B cell (primary cell): ENCODE measurements at regions not wholly inside any gene's neighbourhood (a gene's known extent, or its start where the extent isn't known, plus 50 kb on each side); places are given as distances from the start of the nearest gene placed in this dataset.

Source experiments
- ATAC-seq: fragments of 200-7000 bp; cut with Tn5 transposase; one replicate; pipeline ENCODE4 v1.10.0; 2021; ENCODE audit warnings: low read depth, mild to moderate bottlenecking, moderate number of reproducible peaks, moderate library complexity
- CTCF ChIA-PET: fragments of 350-600 bp; sonication (Branson Sonifier 250); formaldehyde crosslinking; loops from one replicate; lab custom pipeline; 2021; ENCODE audit warnings: antibody characterized with exemption, inconsistent platforms; lab: Charles Lee
- POLR2A ChIA-PET: fragments of 350-600 bp; sonication (Branson Sonifier 250); formaldehyde crosslinking; loops from one replicate; lab custom pipeline; 2021; ENCODE audit warnings: antibody characterized with exemption; lab: Charles Lee
- DNase-seq: peaks from one replicate; pipeline ENCODE4 v3.0.0; 2013
- H2AFZ ChIP-seq: 2 replicates; pipeline ENCODE4 v1.6.1; 2012; ENCODE audit warnings: mild to moderate bottlenecking, low read depth, low read length; ENCODE audit not compliant: insufficient read depth, poor library complexity, severe bottlenecking
- H3K27ac ChIP-seq, 2 donors: 1 replicate in 1 of 2; 2 replicates in 1 of 2; pipeline ENCODE4 v1.5.1; 2012 to 2013; ENCODE audit warnings: low read length in 2 of 2, mild to moderate bottlenecking in 2 of 2, moderate library complexity in 1 of 2
- H3K27me3 ChIP-seq, 4 experiments: fragments of 200-600 bp in 1 of 4; sonication (generic) in 1 of 4; replicated peaks in 1 of 4; 1 replicate in 2 of 4; 2 replicates in 2 of 4; pipeline versions ENCODE4 v1.6.1 to v1.7.0; 2013 to 2016; ENCODE audit warnings: low read length in 3 of 4, mild to moderate bottlenecking in 2 of 4, mixed read lengths in 1 of 4, moderate library complexity in 1 of 4; ENCODE audit not compliant: insufficient read depth in 4 of 4, control insufficient read depth in 3 of 4; ENCODE audit errors: control extremely low read depth in 1 of 4
- H3K36me3 ChIP-seq, 2 experiments: replicated peaks in 1 of 2; 1 replicate in 1 of 2; 2 replicates in 1 of 2; pipeline versions ENCODE4 v1.6.1 to v1.7.1; 2013; ENCODE audit warnings: low read length in 1 of 2; ENCODE audit not compliant: insufficient read depth in 2 of 2, control insufficient read depth in 1 of 2; ENCODE audit errors: control extremely low read depth in 1 of 2, extremely low read depth in 1 of 2
- H3K4me1 ChIP-seq, 2 donors: fragments of 200-600 bp in 1 of 2; sonication (generic) in 1 of 2; 1 replicate in 1 of 2; 2 replicates in 1 of 2; pipeline versions ENCODE4 v1.5.1 to v1.6.1; 2013 to 2017; ENCODE audit warnings: low read length in 2 of 2; ENCODE audit not compliant: control insufficient read depth in 2 of 2, insufficient read depth in 2 of 2
- H3K4me2 ChIP-seq: replicated peaks from 2 replicates; pipeline ENCODE3; 2012; ENCODE audit warnings: mild to moderate bottlenecking, low read depth, low read length; ENCODE audit not compliant: poor library complexity, severe bottlenecking
- H3K4me3 ChIP-seq, 5 experiments: fragments of 200-600 bp in 1 of 5; sonication (generic) in 1 of 5; 1 replicate in 3 of 5; 2 replicates in 2 of 5; pipeline versions ENCODE4 v1.5.1 to v1.7.0; 2011 to 2016; ENCODE audit warnings: low read length in 4 of 5, mild to moderate bottlenecking in 4 of 5, low read depth in 2 of 5, control low read depth in 1 of 5, moderate library complexity in 1 of 5; ENCODE audit not compliant: insufficient read depth in 1 of 5; ENCODE audit errors: control extremely low read depth in 1 of 5, extremely low read depth in 1 of 5
- H3K79me2 ChIP-seq: fragments of 200-600 bp; sonication (generic); one replicate; pipeline ENCODE4 v1.6.0; 2016; ENCODE audit warnings: low read length; ENCODE audit not compliant: control insufficient read depth, insufficient read depth
- H3K9ac ChIP-seq: fragments of 200-600 bp; sonication (generic); 2 replicates; pipeline ENCODE4 v1.6.1; 2017; ENCODE audit warnings: mild to moderate bottlenecking, low read length, moderate library complexity
- H3K9me3 ChIP-seq, 3 donors: one replicate each; pipeline versions ENCODE4 v1.6.1 to v1.7.1; 2013; ENCODE audit warnings: low read length in 2 of 3; ENCODE audit not compliant: control insufficient read depth in 2 of 3, insufficient read depth in 1 of 3; ENCODE audit errors: control extremely low read depth in 1 of 3
- H4K20me1 ChIP-seq: 2 replicates; pipeline ENCODE4 v1.6.0; 2012; ENCODE audit warnings: mild to moderate bottlenecking, low read length; ENCODE audit not compliant: insufficient read depth, control insufficient read depth, poor library complexity, severe bottlenecking
- H3K27ac Mint-ChIP-seq: one replicate; pipeline ENCODE4 v1.8.0; 2021; ENCODE audit warnings: mixed read lengths
- H3K27me3 Mint-ChIP-seq: one replicate; pipeline ENCODE4 v1.8.0; 2021; ENCODE audit warnings: mixed read lengths
- H3K4me1 Mint-ChIP-seq: one replicate; pipeline ENCODE4 v1.8.0; 2021; ENCODE audit warnings: mixed read lengths
- H3K4me3 Mint-ChIP-seq: one replicate; pipeline ENCODE4 v1.8.0; 2021; ENCODE audit warnings: mixed read lengths
- H3K9me3 Mint-ChIP-seq: one replicate; pipeline ENCODE4 v1.8.0; 2022; ENCODE audit warnings: mixed read lengths; ENCODE audit not compliant: insufficient read depth
- CTCF ChIP-seq: fragments of 200-600 bp; IDR thresholded peaks from one replicate; pipeline ENCODE4 v1.8.0; 2022; ENCODE audit warnings: antibody characterized with exemption, mild to moderate bottlenecking
- EZH2 ChIP-seq: IDR thresholded peaks from 2 replicates; pipeline ENCODE4 v1.6.1; 2012; ENCODE audit warnings: borderline replicate concordance, low read depth, mild to moderate bottlenecking, moderate library complexity, low read length; ENCODE audit not compliant: insufficient read depth, poor library complexity, severe bottlenecking
- WGBS: methylation state at CpG from one replicate; pipeline ENCODE4 v1.1.5; 2013; ENCODE audit warnings: missing lambda C conversion rate; ENCODE audit not compliant: insufficient coverage; 5-methylcytosine and 5-hydroxymethylcytosine counted together
- intact Hi-C: fragments of 100-400 bp; cut with micrococcal nuclease; formaldehyde crosslinking; loops from one replicate; pipeline ENCODE4 v1.10.0; 2022

GRCh38 chr9:113665756-113666155 lies 202.2 kb downstream of the RGS3 start:
- H3K27ac ChIP-seq = no peak overlapping the region
- WGBS = 95% methylated on average over 7 of the region's 7 CpGs
- no peaks in the 10 kb centered on the region for H4K20me1 ChIP-seq
- Mint-ChIP-seq H3K4me3 (no peak overlapping the region), H3K9me3 (no peaks in the 10 kb centered on the region), H3K4me1 (peaks cover 14% of the 10 kb centered on the region), H3K27ac (no peak overlapping the region), H3K27me3 (peaks cover 15% of the 10 kb centered on the region)
- POLR2A ChIA-PET = no interaction called here
- no peak overlapping the region for H3K4me3 ChIP-seq
- no peaks in the 10 kb centered on the region for H3K79me2 ChIP-seq
- no peak for TF ChIP-seq EZH2
- no peak for TF ChIP-seq CTCF
- CTCF ChIA-PET = interaction anchor here (1.0 to 3.0 kb wide), 2 partner anchors 10 to 75 kb away, joined by 4 to 15 read pairs; no protein-coding TSS in a partner anchor
- H2AFZ ChIP-seq = no peak overlapping the region
- no peak overlapping the region for H3K4me2 ChIP-seq
- no peak overlapping the region for H3K9ac ChIP-seq
- H3K36me3 ChIP-seq = no peaks in the 10 kb centered on the region
- DNase-seq (no peak), ATAC-seq (no peak)
- no peaks in the 10 kb centered on the region for H3K9me3 ChIP-seq
- peaks cover 0 to 12% (median 0%) of the 10 kb centered on the region in 4 experiments for H3K27me3 ChIP-seq
- intact Hi-C loops = no loop called here
- H3K4me1 ChIP-seq = no peaks in the 10 kb centered on the region

- H3K27me3 Mint-ChIP-seq = peaks cover 8% of the 10 kb centered on the region
- no peak overlapping the region for H3K4me2 ChIP-seq
- ATAC-seq (no peak), DNase-seq (no peak)
- POLR2A ChIA-PET = no interaction called here
- no peaks in the 10 kb centered on the region for H4K20me1 ChIP-seq
- peaks cover 14% of the 10 kb centered on the region for H3K4me1 Mint-ChIP-seq
- no peak overlapping the region for H3K27ac ChIP-seq
- no peaks in the 10 kb centered on the region for H3K4me1 ChIP-seq
- no CpG with 5 or more reads among the region's 3 CpGs for WGBS
- H2AFZ ChIP-seq = no peak overlapping the region
- no peaks in the 10 kb centered on the region for H3K79me2 ChIP-seq
- intact Hi-C loops = no loop called here
- CTCF ChIA-PET = interaction anchor here (3.0 kb wide), 1 partner anchor 12 kb away, joined by 15 read pairs; no protein-coding TSS in a partner anchor
- no peak overlapping the region for H3K4me3 ChIP-seq
- no peak overlapping the region for H3K9ac ChIP-seq
- no peak overlapping the region for H3K4me3 Mint-ChIP-seq
- H3K9me3 ChIP-seq = no peaks in the 10 kb centered on the region
- no peaks in the 10 kb centered on the region for H3K36me3 ChIP-seq
- no peak overlapping the region for H3K27ac Mint-ChIP-seq
- TF ChIP-seq CTCF = no peak
- TF ChIP-seq EZH2 = no peak
- H3K9me3 Mint-ChIP-seq = no peaks in the 10 kb centered on the region
- H3K27me3 ChIP-seq = peaks cover 0 to 7% (median 0%) of the 10 kb centered on the region in 4 experiments
Observed at GRCh38 chr9:113668061-113668460, 204.5 kb downstream of the RGS3 start.
